PFSK-1 (cell line): ENCODE measurements at regions not wholly inside any gene's neighbourhood (a gene's known extent, or its start where the extent isn't known, plus 50 kb on each side); places are given as distances from the start of the nearest gene placed in this dataset.

Experiments used
- FOXP2 ChIP-seq: optimal IDR thresholded peaks from 2 replicates; pipeline ENCODE3; 2011; ENCODE audit warnings: borderline replicate concordance, control low read depth, inconsistent platforms; ENCODE audit not compliant: insufficient read depth; ENCODE audit errors: extremely low read length, extremely low read depth
- POLR2AphosphoS5 ChIP-seq: IDR thresholded peaks from 2 replicates; pipeline ENCODE4 v1.6.1; 2012; ENCODE audit warnings: low read depth, mild to moderate bottlenecking, control low read depth, low read length, moderate library complexity
- REST ChIP-seq, 2 experiments: IDR thresholded peaks; 2 replicates each; pipeline versions ENCODE4 v1.6.1 to v1.8.0; 2011 to 2012; ENCODE audit warnings: low read depth in 2 of 2, low read length in 2 of 2, control low read depth in 1 of 2, inconsistent platforms in 1 of 2, mild to moderate bottlenecking in 1 of 2, moderate library complexity in 1 of 2; ENCODE audit not compliant: insufficient read depth in 1 of 2
- SIN3A ChIP-seq: IDR thresholded peaks from 2 replicates; pipeline ENCODE4 v1.6.1; 2012; ENCODE audit warnings: mild to moderate bottlenecking, low read length, moderate library complexity, borderline replicate concordance; ENCODE audit not compliant: insufficient read depth
- TAF1 ChIP-seq: IDR thresholded peaks from 2 replicates; pipeline ENCODE4 v1.6.1; 2012; ENCODE audit warnings: low read length, control low read depth, borderline replicate concordance; ENCODE audit not compliant: insufficient read depth

GRCh38 chr2:58641001-58641400 lies 399.9 kb upstream of the FANCL start:
- no peak for TF ChIP-seq TAF1
- TF ChIP-seq SIN3A = no peak
- TF ChIP-seq POLR2AphosphoS5 = no peak
- TF ChIP-seq FOXP2 = no peak
- no peak for TF ChIP-seq REST (IDR thresholded peaks at IDR 0.05; ENCODE audit: insufficient read depth in 1 of 2, low read depth in 2 of 2, low read length in 2 of 2)

DNA sequence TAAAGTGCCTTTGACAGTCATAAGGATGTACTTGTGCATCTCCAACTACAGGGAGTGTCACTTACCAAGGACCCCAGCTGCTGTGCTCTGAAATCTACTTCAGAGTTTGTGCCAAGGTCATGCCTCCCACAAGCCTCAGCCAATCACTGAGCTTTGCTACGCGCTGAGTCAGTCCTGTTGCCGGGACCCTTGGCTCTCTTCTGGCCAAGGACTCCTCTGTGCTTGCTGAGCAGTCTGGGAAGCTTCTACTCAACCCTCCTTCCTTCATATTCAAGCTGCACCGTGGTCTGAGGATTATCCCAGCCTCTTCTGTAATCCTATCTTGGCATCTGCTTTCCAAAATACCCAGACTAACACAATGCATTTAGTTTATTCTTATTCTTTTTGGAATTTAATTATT lies 398.9 kb upstream of the FANCL start:
- no peak for TF ChIP-seq REST (IDR thresholded peaks at IDR 0.05; ENCODE audit: insufficient read depth in 1 of 2, low read depth in 2 of 2, low read length in 2 of 2)
- no peak for TF ChIP-seq FOXP2
- TF ChIP-seq TAF1 = no peak
- TF ChIP-seq SIN3A = no peak
- TF ChIP-seq POLR2AphosphoS5 = no peak

GRCh38 chr2:58638256-58638805 lies 397.2 kb upstream of the FANCL start:
- no peak for TF ChIP-seq REST (IDR thresholded peaks at IDR 0.05; ENCODE audit: insufficient read depth in 1 of 2, low read depth in 2 of 2, low read length in 2 of 2)
- no peak for TF ChIP-seq TAF1
- TF ChIP-seq POLR2AphosphoS5 = no peak
- TF ChIP-seq SIN3A = no peak
- TF ChIP-seq FOXP2 = no peak

DNA sequence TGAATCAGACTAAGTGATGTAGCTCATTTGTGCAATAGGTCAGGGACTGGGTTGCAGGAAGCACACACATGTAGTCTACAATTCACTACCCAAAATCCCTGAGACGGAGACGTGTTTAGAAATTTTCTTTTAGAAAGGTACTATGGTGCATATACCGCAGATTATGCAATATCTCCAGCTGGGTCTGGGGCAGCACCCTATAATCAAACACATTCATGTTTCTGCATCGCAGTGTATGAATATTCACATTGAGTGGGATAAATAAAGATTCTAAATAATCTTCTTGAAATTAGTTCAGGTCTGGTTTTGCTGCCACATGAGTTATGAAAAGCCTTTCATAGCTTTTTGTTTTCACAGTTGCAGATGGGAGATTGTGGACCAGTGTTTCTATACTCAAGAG lies 395.7 kb upstream of the FANCL start:
- TF ChIP-seq SIN3A = no peak
- no peak for TF ChIP-seq TAF1

GRCh38 chr2:58635801-58636375 lies 394.8 kb upstream of the FANCL start:
- TF ChIP-seq REST (IDR thresholded peaks at IDR 0.05; ENCODE audit: insufficient read depth in 1 of 2, low read depth in 2 of 2, low read length in 2 of 2) = no peak
- TF ChIP-seq SIN3A = no peak
- TF ChIP-seq TAF1 = no peak
- no peak for TF ChIP-seq POLR2AphosphoS5
- no peak for TF ChIP-seq FOXP2
